Gastrocnemius medialis (tissue), 4 donors: ENCODE measurements at regions not wholly inside any gene's neighbourhood (a gene's known extent, or its start where the extent isn't known, plus 50 kb on each side); places are given as distances from the start of the nearest gene placed in this dataset.

ENCODE experiments used
- POLR2A ChIP-seq, 2 donors: fragments of 450-650 bp; IDR thresholded peaks; one replicate each; pipeline ENCODE4 v1.6.1; 2017; ENCODE audit warnings: antibody characterized with exemption in 2 of 2, mild to moderate bottlenecking in 2 of 2, moderate library complexity in 2 of 2
- TF ChIP-seq, protein P1 (sequence below), 5 experiments: fragments of 450-650 bp in 3 of 5; fragments of 200-600 bp in 2 of 5; sonication (generic) in 2 of 5; IDR thresholded peaks in 4 of 5; conservative IDR thresholded peaks in 1 of 5; 1 replicate in 4 of 5; 2 replicates in 1 of 5; pipeline ENCODE4 v1.5.1; 2016 to 2019; ENCODE audit warnings: antibody characterized with exemption in 5 of 5, mild to moderate bottlenecking in 3 of 5, moderate library complexity in 3 of 5

DNA sequence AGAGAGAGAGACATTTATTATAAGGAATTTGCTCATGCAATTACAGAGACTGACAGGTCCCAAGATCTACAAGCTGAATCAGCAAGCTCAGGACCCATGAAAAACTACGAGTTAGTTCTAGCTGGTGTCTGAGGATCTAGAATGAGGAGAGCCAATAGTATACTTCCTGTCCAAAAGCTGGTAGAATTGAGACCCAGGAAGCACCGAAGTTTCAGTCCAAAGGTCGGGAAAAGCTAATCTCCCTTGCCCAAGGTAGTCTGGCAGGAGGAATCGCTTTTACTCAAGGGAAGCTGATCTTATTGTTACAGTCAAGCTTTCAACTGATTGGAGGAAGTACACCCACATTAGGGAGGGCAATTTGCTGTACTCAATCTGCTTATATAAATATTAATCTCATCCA lies 389.6 kb downstream of the ADCYAP1 start:
- TF ChIP-seq, protein P1, sequence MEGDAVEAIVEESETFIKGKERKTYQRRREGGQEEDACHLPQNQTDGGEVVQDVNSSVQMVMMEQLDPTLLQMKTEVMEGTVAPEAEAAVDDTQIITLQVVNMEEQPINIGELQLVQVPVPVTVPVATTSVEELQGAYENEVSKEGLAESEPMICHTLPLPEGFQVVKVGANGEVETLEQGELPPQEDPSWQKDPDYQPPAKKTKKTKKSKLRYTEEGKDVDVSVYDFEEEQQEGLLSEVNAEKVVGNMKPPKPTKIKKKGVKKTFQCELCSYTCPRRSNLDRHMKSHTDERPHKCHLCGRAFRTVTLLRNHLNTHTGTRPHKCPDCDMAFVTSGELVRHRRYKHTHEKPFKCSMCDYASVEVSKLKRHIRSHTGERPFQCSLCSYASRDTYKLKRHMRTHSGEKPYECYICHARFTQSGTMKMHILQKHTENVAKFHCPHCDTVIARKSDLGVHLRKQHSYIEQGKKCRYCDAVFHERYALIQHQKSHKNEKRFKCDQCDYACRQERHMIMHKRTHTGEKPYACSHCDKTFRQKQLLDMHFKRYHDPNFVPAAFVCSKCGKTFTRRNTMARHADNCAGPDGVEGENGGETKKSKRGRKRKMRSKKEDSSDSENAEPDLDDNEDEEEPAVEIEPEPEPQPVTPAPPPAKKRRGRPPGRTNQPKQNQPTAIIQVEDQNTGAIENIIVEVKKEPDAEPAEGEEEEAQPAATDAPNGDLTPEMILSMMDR (IDR thresholded peaks at IDR 0.05 in 4 of 5, conservative IDR thresholded peaks at IDR 0.05 in 1 of 5) = no peak
- no peak for TF ChIP-seq POLR2A (IDR thresholded peaks at IDR 0.05)
